PC-9 (cell line): ENCODE measurements at regions not wholly inside any gene's neighbourhood (a gene's known extent, or its start where the extent isn't known, plus 50 kb on each side); places are given as distances from the start of the nearest gene placed in this dataset.

Experiments used
- BruUV-seq: library from RNA; stranded (reverse); fragments of 400-500 nt; replicated peaks from 2 replicates; lab custom pipeline; 2021; lab: Mats Ljungman, UMichigan
- CTCF ChIA-PET: fragments of 300-600 bp; sonication (Branson Sonifier 250); formaldehyde crosslinking; loops from one replicate; lab custom pipeline; 2022; ENCODE audit warnings: antibody characterized with exemption; lab: Charles Lee
- POLR2A ChIA-PET: fragments of 300-600 bp; sonication (Branson Sonifier 250); formaldehyde crosslinking; loops from one replicate; lab custom pipeline; 2022; ENCODE audit warnings: antibody characterized with exemption; ENCODE audit not compliant: unreplicated experiment; lab: Charles Lee
- DNase-seq, 2 experiments: peaks; one replicate each; pipeline versions ENCODE4 v3.0.0 to v3.0.0-alpha.2; 2015 to 2022; ENCODE audit warnings: mixed read lengths in 1 of 2
- H2AFZ ChIP-seq: fragments of 200-600 bp; sonication (generic); 2 replicates; pipeline ENCODE4 v1.8.1; 2017; ENCODE audit warnings: antibody characterized with exemption
- H3F3A ChIP-seq: fragments of 200-600 bp; sonication (generic); 2 replicates; pipeline ENCODE4 v1.8.1; 2017; ENCODE audit warnings: antibody characterized with exemption, mild to moderate bottlenecking, low read depth; ENCODE audit not compliant: insufficient read depth
- H3K27ac ChIP-seq: fragments of 200-600 bp; sonication (generic); 2 replicates; pipeline ENCODE4 v1.6.1; 2016; ENCODE audit warnings: mixed run types
- H3K27me3 ChIP-seq: fragments of 200-600 bp; sonication (generic); 2 replicates; pipeline ENCODE4 v1.6.1; 2016; ENCODE audit warnings: low read depth, mixed run types; ENCODE audit not compliant: insufficient read depth
- H3K36me3 ChIP-seq: fragments of 200-600 bp; sonication (generic); 2 replicates; pipeline ENCODE4 v1.6.1; 2016; ENCODE audit warnings: low read depth, mixed run types
- H3K4me1 ChIP-seq: fragments of 200-600 bp; sonication (generic); replicated peaks from 2 replicates; pipeline ENCODE4 v1.6.1; 2016; ENCODE audit warnings: mixed run types; ENCODE audit not compliant: insufficient read depth
- H3K4me2 ChIP-seq: fragments of 200-600 bp; sonication (generic); 2 replicates; pipeline ENCODE4 v1.6.1; 2017; ENCODE audit warnings: mixed run types
- H3K4me3 ChIP-seq: fragments of 200-600 bp; sonication (generic); 2 replicates; pipeline ENCODE4 v1.6.1; 2016; ENCODE audit warnings: mixed run types
- H3K79me2 ChIP-seq: fragments of 200-600 bp; sonication (generic); 2 replicates; pipeline ENCODE4 v1.6.1; 2017; ENCODE audit warnings: low read depth, mixed run types
- H3K9me2 ChIP-seq: fragments of 200-600 bp; sonication (generic); 2 replicates; pipeline ENCODE4 v1.8.1; 2017; ENCODE audit warnings: mild to moderate bottlenecking; ENCODE audit not compliant: insufficient read depth
- H3K9me3 ChIP-seq: fragments of 200-600 bp; sonication (generic); 2 replicates; pipeline ENCODE4 v1.8.1; 2016; ENCODE audit warnings: low read depth; ENCODE audit not compliant: insufficient read depth
- H4K20me1 ChIP-seq: fragments of 200-600 bp; sonication (generic); 2 replicates; pipeline ENCODE4 v1.8.1; 2017; ENCODE audit not compliant: insufficient read depth
- EZH2 ChIP-seq: fragments of 200-600 bp; sonication (generic); IDR thresholded peaks from 2 replicates; pipeline ENCODE4 v1.8.0; 2017; ENCODE audit warnings: antibody characterized with exemption, low read depth
- intact Hi-C: fragments of 100-400 bp; cut with micrococcal nuclease; formaldehyde crosslinking; loops from one replicate; pipeline ENCODE4 v1.10.0; 2022; ENCODE audit not compliant: unreplicated experiment
- TF ChIP-seq, protein P1 (sequence below): fragments of 200-600 bp; sonication (generic); conservative IDR thresholded peaks from 2 replicates; pipeline ENCODE4 v1.6.1; 2017; ENCODE audit warnings: mixed run types, antibody characterized with exemption, mild to moderate bottlenecking, moderate library complexity

DNA sequence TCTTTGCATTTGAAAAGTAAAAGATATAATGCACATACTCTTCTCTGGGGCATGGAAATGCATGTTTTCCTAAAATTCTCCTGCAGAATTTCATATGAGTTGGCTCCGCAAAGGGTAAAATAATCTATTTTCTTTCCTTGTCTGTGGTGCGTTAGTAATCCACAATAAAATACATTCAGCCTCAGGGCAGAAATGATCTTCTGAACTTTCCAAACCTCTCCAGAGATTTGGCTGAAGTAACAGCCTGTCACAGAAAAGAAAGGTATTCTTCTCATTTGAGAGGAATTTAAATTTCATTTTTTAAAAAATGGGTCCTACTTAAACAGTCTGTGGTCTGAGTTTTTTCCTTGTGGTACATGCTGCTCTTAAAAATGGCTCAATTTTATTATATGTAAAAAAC, 182.7 kb upstream of the DCBLD2 start:
- Histone ChIP-seq H3K27ac (no peak overlapping the region), H3F3A (no peaks in the 10 kb centered on the region), H3K9me3 (no peaks in the 10 kb centered on the region), H3K4me3 (no peak overlapping the region), H3K27me3 (no peaks in the 10 kb centered on the region), H3K4me2 (no peak overlapping the region), H2AFZ (no peak overlapping the region), H4K20me1 (no peaks in the 10 kb centered on the region), H3K79me2 (no peaks in the 10 kb centered on the region), H3K36me3 (no peaks in the 10 kb centered on the region), H3K9me2 (0 out of 2 replicates have a peak, but pooled peaks cover 5% of the 10 kb centered on the region), H3K4me1 (no peaks in the 10 kb centered on the region)
- TF ChIP-seq, protein P1, sequence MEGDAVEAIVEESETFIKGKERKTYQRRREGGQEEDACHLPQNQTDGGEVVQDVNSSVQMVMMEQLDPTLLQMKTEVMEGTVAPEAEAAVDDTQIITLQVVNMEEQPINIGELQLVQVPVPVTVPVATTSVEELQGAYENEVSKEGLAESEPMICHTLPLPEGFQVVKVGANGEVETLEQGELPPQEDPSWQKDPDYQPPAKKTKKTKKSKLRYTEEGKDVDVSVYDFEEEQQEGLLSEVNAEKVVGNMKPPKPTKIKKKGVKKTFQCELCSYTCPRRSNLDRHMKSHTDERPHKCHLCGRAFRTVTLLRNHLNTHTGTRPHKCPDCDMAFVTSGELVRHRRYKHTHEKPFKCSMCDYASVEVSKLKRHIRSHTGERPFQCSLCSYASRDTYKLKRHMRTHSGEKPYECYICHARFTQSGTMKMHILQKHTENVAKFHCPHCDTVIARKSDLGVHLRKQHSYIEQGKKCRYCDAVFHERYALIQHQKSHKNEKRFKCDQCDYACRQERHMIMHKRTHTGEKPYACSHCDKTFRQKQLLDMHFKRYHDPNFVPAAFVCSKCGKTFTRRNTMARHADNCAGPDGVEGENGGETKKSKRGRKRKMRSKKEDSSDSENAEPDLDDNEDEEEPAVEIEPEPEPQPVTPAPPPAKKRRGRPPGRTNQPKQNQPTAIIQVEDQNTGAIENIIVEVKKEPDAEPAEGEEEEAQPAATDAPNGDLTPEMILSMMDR: no peak
- TF ChIP-seq EZH2: no peak
- intact Hi-C loops: no loop called here
- DNase-seq: peak in 1 of 2 experiments; percentile 31
- ChIA-PET CTCF (no interaction called here), POLR2A (no interaction called here)
- no TSS peak for BruUV-seq

DNA sequence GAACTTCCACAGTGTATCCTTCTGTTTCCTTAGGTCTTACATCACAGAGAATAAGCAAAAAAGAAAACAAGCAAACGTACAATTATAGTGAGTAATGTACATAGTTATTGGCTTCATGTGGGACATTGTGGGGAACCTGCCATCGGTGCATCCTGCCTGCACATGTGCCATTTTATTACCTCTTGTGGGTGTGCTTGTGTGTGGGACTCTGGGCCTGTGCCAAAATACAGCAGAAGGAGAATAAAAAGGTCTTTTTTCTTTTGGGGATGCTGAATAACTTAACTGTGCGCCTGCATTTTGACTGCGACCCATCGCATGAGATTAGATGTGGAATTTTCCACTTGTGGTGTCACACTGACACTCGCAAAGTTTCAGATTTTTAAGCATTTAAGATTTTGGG, 169.6 kb upstream of the DCBLD2 start:
- Histone ChIP-seq H4K20me1 (no peaks in the 10 kb centered on the region), H3K36me3 (no peaks in the 10 kb centered on the region), H3K4me2 (no peak overlapping the region), H3K4me3 (no peak overlapping the region), H3K9me3 (no peaks in the 10 kb centered on the region), H3K27me3 (no peaks in the 10 kb centered on the region), H3K9me2 (no peaks in the 10 kb centered on the region), H3K4me1 (no peaks in the 10 kb centered on the region), H3K27ac (no peak overlapping the region), H3K79me2 (no peaks in the 10 kb centered on the region), H2AFZ (no peak overlapping the region), H3F3A (no peaks in the 10 kb centered on the region)
- intact Hi-C loops: no loop called here
- DNase-seq: no peak
- POLR2A ChIA-PET: no interaction called here
- CTCF ChIA-PET: no interaction called here
- TF ChIP-seq, protein P1: no peak
- TF ChIP-seq EZH2: no peak
- no TSS peak for BruUV-seq

DNA sequence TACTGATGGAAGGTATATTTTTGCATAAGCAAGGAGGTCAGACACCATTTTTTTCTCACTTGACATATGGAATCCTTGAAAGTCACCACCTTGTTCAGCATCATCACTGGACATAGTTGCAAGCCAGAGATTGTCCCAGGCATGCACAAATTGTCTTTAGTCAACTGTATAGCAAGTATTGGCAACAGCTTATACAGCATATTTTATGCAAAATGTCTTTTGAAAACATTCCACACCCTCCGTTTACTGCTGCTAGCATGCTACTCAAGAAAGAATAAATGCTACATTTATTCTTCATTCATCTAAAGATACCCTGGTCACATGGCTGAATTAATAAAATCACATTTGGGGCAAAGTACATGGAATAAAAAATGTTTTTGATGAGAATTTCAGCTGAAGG, 168.5 kb upstream of the DCBLD2 start:
- no peak for DNase-seq
- H3K27me3 ChIP-seq: peaks cover under 1% of the 10 kb centered on the region
- no peaks in the 10 kb centered on the region for H4K20me1 ChIP-seq
- CTCF ChIA-PET: no interaction called here
- H2AFZ ChIP-seq: no peak overlapping the region
- TF ChIP-seq, protein P1: no peak
- no peak for TF ChIP-seq EZH2
- no TSS peak for BruUV-seq
- H3K4me2 ChIP-seq: no peak overlapping the region
- H3F3A ChIP-seq: no peaks in the 10 kb centered on the region
- intact Hi-C loops: no loop called here
- POLR2A ChIA-PET: no interaction called here
- H3K9me3 ChIP-seq: no peaks in the 10 kb centered on the region
- no peaks in the 10 kb centered on the region for H3K79me2 ChIP-seq
- no peaks in the 10 kb centered on the region for H3K9me2 ChIP-seq
- H3K4me3 ChIP-seq: no peak overlapping the region
- H3K36me3 ChIP-seq: no peaks in the 10 kb centered on the region
- H3K27ac ChIP-seq: no peak overlapping the region
- no peaks in the 10 kb centered on the region for H3K4me1 ChIP-seq
